COLO668 (cell line): ENCODE measurements at regions not wholly inside any gene's neighbourhood (a gene's known extent, or its start where the extent isn't known, plus 50 kb on each side); places are given as distances from the start of the nearest gene placed in this dataset.

Source experiments
- DNase-seq: peaks from one replicate; lab custom pipeline; 2025; ENCODE audit not compliant: unreplicated experiment; lab: John Stamatoyannopoulos, UW

DNA sequence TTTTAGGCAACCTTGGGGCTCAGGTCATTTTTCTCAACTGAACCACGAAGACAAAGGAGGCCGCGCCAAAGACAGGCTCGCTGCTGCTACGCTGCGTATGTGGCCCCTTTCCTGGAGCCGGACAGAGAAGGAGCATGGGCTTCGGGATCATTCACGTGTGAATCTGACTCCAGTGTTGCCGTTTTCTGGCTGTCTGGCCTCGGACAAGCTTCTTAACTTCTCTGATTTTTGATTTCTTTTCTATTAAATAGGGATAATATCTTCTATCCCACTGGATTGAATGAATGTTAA lies 50.8 kb upstream of the ZNF366 start:
- no peak for DNase-seq

DNA sequence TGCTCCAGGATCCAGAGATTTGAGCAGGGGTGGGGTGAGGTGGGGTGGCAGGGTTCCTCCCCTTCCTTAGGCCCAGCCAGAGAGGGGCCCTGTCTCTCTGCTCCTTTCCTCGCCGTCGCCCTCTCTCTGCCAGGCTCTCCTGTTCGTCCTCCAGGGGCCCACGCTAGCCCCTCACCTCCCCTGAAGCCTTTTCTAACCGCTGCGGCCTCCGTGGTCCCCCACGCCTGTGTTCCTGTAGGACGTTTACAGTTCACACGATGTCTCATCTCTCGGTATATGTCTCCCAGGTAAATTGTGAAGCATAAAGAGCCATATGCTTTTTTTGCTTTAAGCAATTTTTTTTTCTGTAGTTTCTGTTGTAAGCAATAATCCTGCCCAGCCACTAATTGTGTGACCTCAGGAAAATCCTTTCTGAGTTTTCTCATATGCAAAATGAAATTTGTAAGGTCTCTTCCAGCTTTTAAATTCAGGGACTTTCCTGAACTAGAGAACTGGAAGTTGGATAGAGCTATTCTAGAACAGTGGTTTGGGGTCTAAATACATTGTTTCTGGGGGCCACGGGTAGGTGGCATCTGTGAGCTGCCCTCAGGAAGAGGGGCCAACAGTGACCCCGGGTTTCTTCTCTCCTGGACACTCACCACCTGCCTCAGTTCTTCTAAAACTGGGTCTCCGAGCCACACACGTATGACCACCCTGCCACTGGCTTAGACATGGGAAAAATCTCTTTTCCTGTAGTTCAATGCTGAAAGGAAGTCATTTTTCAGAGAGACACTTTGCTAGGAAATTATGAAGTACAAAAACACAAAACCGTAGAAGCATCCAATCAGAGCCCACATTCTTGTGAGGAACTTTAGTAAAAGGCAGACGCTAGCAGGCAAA lies 50.2 kb upstream of the ZNF366 start:
- DNase-seq, result no peak
